Activated B cell treated with CpG ODN at 0.5 μM for 24 hours (primary cell): ENCODE measurements at regions not wholly inside any gene's neighbourhood (a gene's known extent, or its start where the extent isn't known, plus 50 kb on each side); places are given as distances from the start of the nearest gene placed in this dataset.

Experiments used
- ATAC-seq: fragments of 200-7000 bp; cut with Tn5 transposase; one replicate; pipeline ENCODE4 v1.10.0; 2021; ENCODE audit warnings: low read depth, mild to moderate bottlenecking, moderate library complexity
- CTCF ChIA-PET: fragments of 350-600 bp; sonication (Branson Sonifier 250); formaldehyde crosslinking; loops from one replicate; lab custom pipeline; 2021; ENCODE audit warnings: antibody characterized with exemption; lab: Charles Lee
- POLR2A ChIA-PET: fragments of 350-600 bp; sonication (Branson Sonifier 250); formaldehyde crosslinking; loops from one replicate; lab custom pipeline; 2021; ENCODE audit warnings: antibody characterized with exemption; lab: Charles Lee
- DNase-seq: peaks from one replicate; pipeline ENCODE4 v3.0.0; 2022
- H3K27ac Mint-ChIP-seq: one replicate; pipeline ENCODE4 v1.8.0; 2020; ENCODE audit warnings: mixed read lengths
- H3K27me3 Mint-ChIP-seq: one replicate; pipeline ENCODE4 v1.8.0; 2021; ENCODE audit warnings: mixed read lengths
- H3K36me3 Mint-ChIP-seq: one replicate; pipeline ENCODE4 v1.8.0; 2021; ENCODE audit warnings: low read depth, mixed read lengths
- H3K4me1 Mint-ChIP-seq: one replicate; pipeline ENCODE4 v1.8.0; 2021; ENCODE audit warnings: mixed read lengths
- H3K4me3 Mint-ChIP-seq: one replicate; pipeline ENCODE4 v1.8.0; 2020; ENCODE audit warnings: mild to moderate bottlenecking, mixed read lengths
- H3K9me3 Mint-ChIP-seq: one replicate; pipeline ENCODE4 v1.8.0; 2020; ENCODE audit warnings: mixed read lengths
- intact Hi-C: fragments of 100-400 bp; cut with micrococcal nuclease; formaldehyde crosslinking; loops from one replicate; pipeline ENCODE4 v1.15.1; 2024
- TF ChIP-seq, protein P1 (sequence below): fragments of 200-600 bp; IDR thresholded peaks from one replicate; pipeline ENCODE4 v1.8.0; 2022; ENCODE audit warnings: antibody characterized with exemption, mild to moderate bottlenecking

DNA sequence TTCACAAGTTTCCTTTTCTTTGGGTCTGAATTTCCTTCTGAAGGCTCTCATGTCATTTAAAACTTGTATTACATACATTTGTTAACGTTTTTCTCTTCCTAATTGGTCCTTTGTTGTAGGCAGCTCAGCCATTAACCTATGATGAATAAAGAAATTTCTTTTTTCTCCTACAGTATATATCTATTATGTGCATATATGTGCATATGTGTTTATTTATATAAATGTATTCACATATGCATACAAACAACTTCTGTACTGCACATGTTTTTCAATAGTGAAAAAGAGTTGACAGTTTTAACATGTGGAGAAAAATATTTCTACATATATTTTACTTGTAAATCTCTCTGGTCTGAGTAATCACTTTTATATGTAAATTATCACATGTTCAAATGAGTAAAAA lies 1674.9 kb upstream of the PCDH20 start:
- intact Hi-C loops: no loop called here
- POLR2A ChIA-PET: no interaction called here
- DNase-seq (no peak), ATAC-seq (no peak)
- peaks cover 5% of the 10 kb centered on the region for H3K9me3 Mint-ChIP-seq
- no peaks in the 10 kb centered on the region for H3K4me1 Mint-ChIP-seq
- no peaks in the 10 kb centered on the region for H3K27me3 Mint-ChIP-seq
- no peak overlapping the region for H3K27ac Mint-ChIP-seq
- TF ChIP-seq, protein P1, sequence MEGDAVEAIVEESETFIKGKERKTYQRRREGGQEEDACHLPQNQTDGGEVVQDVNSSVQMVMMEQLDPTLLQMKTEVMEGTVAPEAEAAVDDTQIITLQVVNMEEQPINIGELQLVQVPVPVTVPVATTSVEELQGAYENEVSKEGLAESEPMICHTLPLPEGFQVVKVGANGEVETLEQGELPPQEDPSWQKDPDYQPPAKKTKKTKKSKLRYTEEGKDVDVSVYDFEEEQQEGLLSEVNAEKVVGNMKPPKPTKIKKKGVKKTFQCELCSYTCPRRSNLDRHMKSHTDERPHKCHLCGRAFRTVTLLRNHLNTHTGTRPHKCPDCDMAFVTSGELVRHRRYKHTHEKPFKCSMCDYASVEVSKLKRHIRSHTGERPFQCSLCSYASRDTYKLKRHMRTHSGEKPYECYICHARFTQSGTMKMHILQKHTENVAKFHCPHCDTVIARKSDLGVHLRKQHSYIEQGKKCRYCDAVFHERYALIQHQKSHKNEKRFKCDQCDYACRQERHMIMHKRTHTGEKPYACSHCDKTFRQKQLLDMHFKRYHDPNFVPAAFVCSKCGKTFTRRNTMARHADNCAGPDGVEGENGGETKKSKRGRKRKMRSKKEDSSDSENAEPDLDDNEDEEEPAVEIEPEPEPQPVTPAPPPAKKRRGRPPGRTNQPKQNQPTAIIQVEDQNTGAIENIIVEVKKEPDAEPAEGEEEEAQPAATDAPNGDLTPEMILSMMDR: no peak
- CTCF ChIA-PET: no interaction called here
- no peak overlapping the region for H3K4me3 Mint-ChIP-seq
- H3K36me3 Mint-ChIP-seq: no peaks in the 10 kb centered on the region

GRCh38 chr13:63088226-63088625 lies 1672.6 kb upstream of the PCDH20 start:
- H3K4me1 Mint-ChIP-seq: no peaks in the 10 kb centered on the region
- ChIA-PET CTCF (no interaction called here), POLR2A (no interaction called here)
- peaks cover 13% of the 10 kb centered on the region for H3K9me3 Mint-ChIP-seq
- no peaks in the 10 kb centered on the region for H3K27me3 Mint-ChIP-seq
- TF ChIP-seq, protein P1: no peak
- no peak overlapping the region for H3K27ac Mint-ChIP-seq
- no peaks in the 10 kb centered on the region for H3K36me3 Mint-ChIP-seq
- no peak for DNase-seq
- no peak for ATAC-seq
- no peak overlapping the region for H3K4me3 Mint-ChIP-seq
- intact Hi-C loops: no loop called here

DNA sequence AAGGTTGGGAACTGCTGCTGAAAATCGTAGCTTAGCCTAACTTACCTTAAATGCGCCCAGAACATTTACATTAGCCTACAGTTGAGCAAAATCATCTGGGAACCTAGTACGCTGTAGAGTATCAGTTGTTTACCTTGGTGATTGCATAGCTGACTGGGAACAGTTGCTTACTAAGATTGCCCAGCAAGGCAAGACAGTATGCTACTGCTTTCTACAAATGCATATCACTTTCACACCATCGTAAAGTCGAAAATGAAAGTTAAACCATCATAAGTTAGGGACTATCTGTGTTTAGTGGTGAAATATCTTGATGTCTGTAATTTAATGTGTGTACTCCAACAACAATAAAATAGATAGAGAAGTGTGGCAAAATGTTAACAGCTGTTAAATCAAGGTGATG lies 1670.6 kb upstream of the PCDH20 start:
- no peak overlapping the region for H3K27ac Mint-ChIP-seq
- POLR2A ChIA-PET: no interaction called here
- no peaks in the 10 kb centered on the region for H3K27me3 Mint-ChIP-seq
- CTCF ChIA-PET: no interaction called here
- no peaks in the 10 kb centered on the region for H3K4me1 Mint-ChIP-seq
- intact Hi-C loops: no loop called here
- no peak overlapping the region for H3K4me3 Mint-ChIP-seq
- ATAC-seq (no peak), DNase-seq (no peak)
- peaks cover 19% of the 10 kb centered on the region for H3K9me3 Mint-ChIP-seq
- no peaks in the 10 kb centered on the region for H3K36me3 Mint-ChIP-seq
- TF ChIP-seq, protein P1: no peak

DNA sequence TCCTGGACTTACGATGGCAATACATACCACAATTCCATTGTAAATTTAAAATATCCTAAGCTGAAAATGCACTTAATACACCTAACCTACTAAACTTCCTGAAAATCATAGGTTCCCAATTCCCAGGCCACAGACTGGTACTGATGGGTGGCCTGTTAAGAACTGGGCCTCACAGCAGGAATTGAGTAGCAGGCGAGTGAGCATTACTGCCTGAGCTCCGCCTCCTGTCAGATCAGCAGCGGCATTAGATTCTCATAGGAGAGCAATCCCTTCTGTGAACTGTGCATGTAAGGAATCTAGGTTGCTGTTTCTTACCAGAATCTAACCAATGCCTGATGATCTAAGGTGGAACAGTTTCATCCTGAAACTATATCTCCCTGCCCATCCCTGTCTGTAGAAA lies 1670.2 kb upstream of the PCDH20 start:
- Mint-ChIP-seq H3K4me3 (no peak overlapping the region), H3K27me3 (no peaks in the 10 kb centered on the region), H3K27ac (no peak overlapping the region), H3K4me1 (no peaks in the 10 kb centered on the region), H3K9me3 (peaks cover 21% of the 10 kb centered on the region), H3K36me3 (no peaks in the 10 kb centered on the region)
- ATAC-seq (no peak), DNase-seq (no peak)
- ChIA-PET CTCF (no interaction called here), POLR2A (no interaction called here)
- TF ChIP-seq, protein P1: no peak
- intact Hi-C loops: no loop called here

GRCh38 chr13:63081400-63082014 lies 1665.9 kb upstream of the PCDH20 start:
- Mint-ChIP-seq H3K27me3 (no peaks in the 10 kb centered on the region), H3K36me3 (no peaks in the 10 kb centered on the region)
- TF ChIP-seq, protein P1: no peak

More at GRCh38 chr13:63081400-63082014, 1665.9 kb upstream of the PCDH20 start:
- ChIA-PET CTCF (no interaction called here), POLR2A (no interaction called here)
- H3K27ac Mint-ChIP-seq: no peak overlapping the region
- DNase-seq (no peak), ATAC-seq (no peak)
- H3K4me1 Mint-ChIP-seq: no peaks in the 10 kb centered on the region
- H3K9me3 Mint-ChIP-seq: peaks cover 18% of the 10 kb centered on the region
- no peak overlapping the region for H3K4me3 Mint-ChIP-seq
- intact Hi-C loops: no loop called here
